Renal cortex interstitium (tissue), 11 donors: ENCODE measurements at regions not wholly inside any gene's neighbourhood (a gene's known extent, or its start where the extent isn't known, plus 50 kb on each side); places are given as distances from the start of the nearest gene placed in this dataset.
"Not testable (repeated sequence)": the region's sequence is repeated elsewhere in the genome, so short reads cannot be mapped to it uniquely, and the experiment has no call there.

ENCODE experiments used
- DNase-seq, 11 donors: peaks; one replicate each; pipeline ENCODE4 v3.0.0-alpha.2; 2013; ENCODE audit warnings: low read depth in 9 of 11, low spot score in 4 of 11; ENCODE audit errors: extremely low read depth in 1 of 11

DNA sequence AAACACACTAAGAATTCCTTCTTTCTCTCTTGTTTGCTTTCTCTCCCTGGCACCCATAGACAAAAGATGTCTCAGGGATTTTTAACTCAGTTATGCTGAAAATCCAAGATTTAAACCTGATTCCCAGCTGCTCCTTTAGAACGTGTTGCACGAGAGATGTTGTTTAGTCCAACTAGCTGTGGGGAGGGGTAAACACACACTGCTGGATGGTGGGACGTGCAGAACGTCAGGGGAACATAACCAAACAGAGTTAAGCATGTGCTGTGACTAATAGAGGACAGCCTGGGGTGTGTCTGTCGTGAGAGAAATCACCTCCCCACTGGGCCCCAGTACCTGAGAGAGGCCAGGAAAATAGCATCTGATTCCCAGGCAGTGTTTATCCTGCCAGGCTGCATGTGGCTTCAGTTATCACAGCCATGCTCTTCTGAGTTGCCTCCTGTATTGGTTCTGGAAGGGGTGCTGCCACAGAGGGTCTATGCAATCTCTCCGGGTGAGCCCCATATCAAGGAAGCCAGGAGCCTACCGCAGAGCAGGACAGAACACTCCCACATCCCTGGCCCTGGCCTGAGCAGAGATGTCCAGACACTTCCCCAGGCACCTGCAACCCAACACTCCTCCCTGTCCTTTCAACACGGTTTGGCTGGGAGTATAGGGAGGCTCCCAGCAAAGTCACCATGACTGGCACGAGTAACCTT is 112.7 kb upstream of the EGLN3 start:
- DNase-seq, result no peak

GRCh38 chr14:34063042-34063441 is 112.2 kb upstream of the EGLN3 start:
- DNase-seq, result no peak

DNA sequence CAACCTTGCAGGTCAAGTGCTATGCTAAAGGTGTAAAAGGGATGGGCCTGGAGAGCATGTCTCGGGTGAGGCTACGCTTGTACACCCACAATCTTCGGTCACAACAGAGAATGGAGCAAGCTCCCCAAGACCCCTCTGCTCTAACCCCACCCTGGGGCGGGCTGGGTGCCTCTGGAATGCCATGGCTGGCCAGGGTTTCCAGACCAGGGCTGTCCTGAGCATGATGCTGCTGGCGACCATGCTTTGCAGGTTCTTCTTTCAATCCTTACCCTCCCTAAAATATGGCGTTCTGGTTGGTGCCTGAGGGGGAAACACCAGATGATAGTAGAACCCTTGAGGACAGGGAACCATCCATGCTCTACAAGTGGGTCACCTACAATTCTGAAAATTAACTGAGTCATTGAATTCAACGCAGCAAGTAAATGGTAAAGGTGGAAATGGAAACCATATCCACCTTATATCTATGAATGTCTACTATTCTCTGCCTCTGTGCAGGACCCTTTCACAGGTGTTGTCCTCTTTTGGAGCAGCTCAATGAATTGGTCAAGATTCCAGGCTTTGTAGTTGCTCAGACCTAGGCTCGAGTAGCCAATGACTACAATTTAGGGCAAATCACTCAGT is 111.6 kb upstream of the EGLN3 start:
- no peak for DNase-seq

- no peak for DNase-seq
Measured at GRCh38 chr14:34060651-34060999, 109.8 kb upstream of the EGLN3 start.

DNA sequence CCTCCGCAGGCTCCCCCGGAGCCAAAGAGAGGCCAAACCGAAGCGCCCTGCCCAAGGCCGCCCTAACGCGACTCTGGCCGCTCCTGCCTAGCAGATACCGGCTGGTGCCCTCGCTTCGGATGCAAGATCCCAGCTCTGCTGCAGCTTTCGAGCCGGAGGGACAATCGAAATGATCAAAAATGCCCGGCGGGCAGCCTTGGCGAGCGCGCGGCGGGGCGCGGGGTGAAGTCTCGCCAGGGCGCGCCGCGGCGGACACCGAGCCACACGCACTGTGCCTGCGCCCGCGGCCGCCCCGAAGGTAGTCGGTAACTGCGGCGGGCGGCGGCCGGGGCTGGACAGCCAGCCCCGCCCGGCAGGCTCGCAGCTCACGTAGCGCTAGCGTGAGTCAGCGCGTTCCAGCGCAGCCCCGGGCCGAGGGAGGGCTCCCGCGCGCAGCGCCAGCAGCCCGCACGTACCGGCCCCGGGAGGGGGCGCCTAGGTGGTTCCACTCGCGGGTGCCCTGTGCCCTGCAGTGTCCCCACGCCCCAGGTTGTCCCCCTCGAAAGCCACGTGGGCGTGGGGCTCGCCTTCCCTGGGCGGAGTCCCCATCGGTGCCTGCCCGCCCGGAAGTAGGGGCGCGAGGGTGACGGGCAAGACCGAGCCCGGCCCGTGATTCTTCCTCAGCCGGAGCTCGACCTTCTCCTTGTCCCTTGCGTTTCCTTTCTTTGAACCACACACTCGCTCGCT is 109.2 kb upstream of the EGLN3 start:
- DNase-seq, result peak in 7 of 11 donors; percentile 17 to 66 (median 62)

DNA sequence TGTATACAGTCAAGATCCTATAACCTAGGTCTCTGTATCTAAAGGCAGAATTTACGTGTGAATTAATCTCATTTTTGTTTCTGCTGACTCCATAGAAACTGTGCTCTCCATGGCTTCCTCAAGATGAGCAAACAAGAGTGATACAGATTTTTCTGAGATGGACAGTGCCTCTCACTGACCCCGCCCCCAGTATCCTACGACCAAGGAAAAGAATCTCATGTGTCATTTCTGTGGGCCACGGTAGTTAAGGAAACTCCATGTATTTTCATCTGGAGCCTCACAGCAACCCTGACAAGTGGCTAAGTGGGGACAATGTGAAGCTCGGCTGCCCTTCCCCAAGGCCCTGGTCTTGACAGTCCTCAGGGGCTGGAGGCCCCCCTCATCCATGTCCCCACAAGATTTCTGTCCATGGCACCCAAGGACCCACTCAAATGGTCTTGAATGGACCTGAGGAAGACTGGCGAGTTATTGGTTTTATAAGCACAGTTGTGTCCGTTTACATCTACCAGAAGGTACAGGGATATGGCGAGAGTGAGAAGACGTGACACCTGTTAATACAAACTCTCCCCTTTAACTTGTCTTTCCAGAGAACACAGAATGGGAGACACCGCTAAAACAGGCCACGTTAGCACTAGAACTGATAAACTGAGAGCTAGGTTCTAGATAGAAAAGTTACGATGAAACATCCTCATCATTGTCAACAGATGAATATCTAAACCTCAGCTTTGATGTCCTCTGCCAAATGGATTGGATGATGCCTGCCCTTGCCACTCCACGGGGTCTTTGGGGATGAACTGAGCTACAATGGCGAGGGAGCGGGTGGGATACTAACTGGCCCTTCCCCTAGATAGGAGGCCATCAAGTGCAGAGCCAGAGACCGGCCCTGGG is 108.4 kb upstream of the EGLN3 start:
- no peak for DNase-seq

GRCh38 chr14:34058510-34058909 is 107.6 kb upstream of the EGLN3 start:
- no peak for DNase-seq

DNA sequence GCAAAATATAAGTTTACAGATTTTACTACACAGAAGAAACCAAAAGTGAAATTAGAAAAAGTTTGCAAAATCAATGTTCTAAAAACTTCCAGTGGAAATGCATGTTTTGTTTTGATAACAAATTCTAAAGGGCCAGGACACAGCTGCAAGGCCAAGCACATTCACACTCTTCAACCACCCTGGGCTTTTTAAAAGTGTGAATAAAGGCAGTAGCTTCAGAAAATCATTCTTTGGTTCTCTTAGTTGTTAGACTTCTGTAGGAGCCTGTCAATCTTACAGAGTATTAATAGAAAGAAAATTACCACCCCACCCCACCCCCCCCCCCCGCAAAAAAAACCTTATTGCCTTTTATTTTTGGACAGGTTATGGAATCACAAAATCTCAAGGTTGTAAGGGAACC is 105.2 kb upstream of the EGLN3 start:
- no peak for DNase-seq

GRCh38 chr14:34055157-34055950 is 104.5 kb upstream of the EGLN3 start:
- DNase-seq, result no peak

- DNase-seq, result no peak
Measured at GRCh38 chr14:34053666-34054065, 102.8 kb upstream of the EGLN3 start.

- DNase-seq, result no peak
Measured at GRCh38 chr14:34052658-34053014, 101.8 kb upstream of the EGLN3 start.

- no peak for DNase-seq
Measured at GRCh38 chr14:34051966-34052657, 101.2 kb upstream of the EGLN3 start.

GRCh38 chr14:34050606-34051005 is 99.7 kb upstream of the EGLN3 start:
- DNase-seq, result no peak

GRCh38 chr14:34049790-34050189 is 98.9 kb upstream of the EGLN3 start:
- DNase-seq, result no peak

- not testable (repeated sequence) for DNase-seq
Measured at GRCh38 chr14:34049187-34049586, 98.3 kb upstream of the EGLN3 start.

- no peak for DNase-seq
Measured at GRCh38 chr14:34046799-34047520, 96.1 kb upstream of the EGLN3 start.

- no peak for DNase-seq
Measured at GRCh38 chr14:34044666-34045306, 93.9 kb upstream of the EGLN3 start.
